ENCODE measurements at regions not wholly inside any gene's neighbourhood (a gene's known extent, or its start where the extent isn't known, plus 50 kb on each side); places are given as distances from the start of the nearest gene placed in this dataset.

GRCh38 chr6:102980951-102981350, 1587.4 kb downstream of the GRIK2 start:
- TF ChIP-seq CTCF (IDR thresholded peaks at IDR 0.05; ENCODE audit: unreplicated experiment), result no peak
- peaks cover 24% of the 10 kb centered on the region for H3K9me3 Mint-ChIP-seq
- DNase-seq (ENCODE audit: low spot score in 2 of 2, unreplicated experiment in 2 of 2), result no peak
- peaks cover 33% of the 10 kb centered on the region for H3K27me3 Mint-ChIP-seq (ENCODE audit: low read depth)
- H3K4me3 Mint-ChIP-seq, result no peak overlapping the region
- peaks cover 6% of the 10 kb centered on the region for H3K36me3 Mint-ChIP-seq
- peaks cover 38% of the 10 kb centered on the region for H3K4me1 Mint-ChIP-seq
- H3K27ac Mint-ChIP-seq, result no peak overlapping the region

- H3K4me3 Mint-ChIP-seq, result no peak overlapping the region
- H3K4me1 Mint-ChIP-seq, result peaks cover 12% of the 10 kb centered on the region
- no peaks in the 10 kb centered on the region for H3K36me3 Mint-ChIP-seq
- H3K27me3 Mint-ChIP-seq (ENCODE audit: low read depth), result peaks cover 1% of the 10 kb centered on the region
- no peaks in the 10 kb centered on the region for H3K9me3 Mint-ChIP-seq
- no peak for DNase-seq (ENCODE audit: low spot score in 2 of 2, unreplicated experiment in 2 of 2)
- H3K27ac Mint-ChIP-seq, result no peak overlapping the region
- no peak for TF ChIP-seq CTCF (IDR thresholded peaks at IDR 0.05; ENCODE audit: unreplicated experiment)
Observed at GRCh38 chr6:102961902-102962301, 1568.4 kb downstream of the GRIK2 start.

GRCh38 chr6:102950967-102951366, 1557.5 kb downstream of the GRIK2 start:
- peaks cover 15% of the 10 kb centered on the region for H3K4me1 Mint-ChIP-seq
- no peaks in the 10 kb centered on the region for H3K9me3 Mint-ChIP-seq
- no peak for TF ChIP-seq CTCF (IDR thresholded peaks at IDR 0.05; ENCODE audit: unreplicated experiment)
- DNase-seq (ENCODE audit: low spot score in 2 of 2, unreplicated experiment in 2 of 2), result no peak
- no peak overlapping the region for H3K27ac Mint-ChIP-seq
- no peaks in the 10 kb centered on the region for H3K36me3 Mint-ChIP-seq
- H3K4me3 Mint-ChIP-seq, result no peak overlapping the region
- H3K27me3 Mint-ChIP-seq (ENCODE audit: low read depth), result no peaks in the 10 kb centered on the region

- Mint-ChIP-seq H3K4me3 (no peak overlapping the region), H3K27ac (no peak overlapping the region), H3K4me1 (no peaks in the 10 kb centered on the region), H3K9me3 (peaks cover 7% of the 10 kb centered on the region), H3K36me3 (peaks cover 2% of the 10 kb centered on the region), H3K27me3 (ENCODE audit: low read depth) (no peaks in the 10 kb centered on the region)
- no peak for DNase-seq (ENCODE audit: low spot score in 2 of 2, unreplicated experiment in 2 of 2)
- TF ChIP-seq CTCF (IDR thresholded peaks at IDR 0.05; ENCODE audit: unreplicated experiment), result no peak
Observed at GRCh38 chr6:102944475-102944874, 1551.0 kb downstream of the GRIK2 start.

GRCh38 chr6:102942206-102942605, 1548.7 kb downstream of the GRIK2 start:
- Mint-ChIP-seq H3K9me3 (peaks cover 12% of the 10 kb centered on the region), H3K27me3 (ENCODE audit: low read depth) (peaks cover under 1% of the 10 kb centered on the region), H3K36me3 (peaks cover 2% of the 10 kb centered on the region), H3K4me1 (peaks cover under 1% of the 10 kb centered on the region), H3K27ac (no peak overlapping the region), H3K4me3 (no peak overlapping the region)
- no peak for TF ChIP-seq CTCF (IDR thresholded peaks at IDR 0.05; ENCODE audit: unreplicated experiment)
- no peak for DNase-seq (ENCODE audit: low spot score in 2 of 2, unreplicated experiment in 2 of 2)

- H3K4me3 Mint-ChIP-seq, result no peak overlapping the region
- no peak for TF ChIP-seq CTCF (IDR thresholded peaks at IDR 0.05; ENCODE audit: unreplicated experiment)
- H3K9me3 Mint-ChIP-seq, result peaks cover 12% of the 10 kb centered on the region
- peaks cover 2% of the 10 kb centered on the region for H3K36me3 Mint-ChIP-seq
- H3K27ac Mint-ChIP-seq, result no peak overlapping the region
- peaks cover 3% of the 10 kb centered on the region for H3K27me3 Mint-ChIP-seq (ENCODE audit: low read depth)
- no peak for DNase-seq (ENCODE audit: low spot score in 2 of 2, unreplicated experiment in 2 of 2)
- H3K4me1 Mint-ChIP-seq, result peaks cover 3% of the 10 kb centered on the region
Observed at GRCh38 chr6:102936959-102937358, 1543.5 kb downstream of the GRIK2 start.
